K562 (cell line): ENCODE measurements at regions not wholly inside any gene's neighbourhood (a gene's known extent, or its start where the extent isn't known, plus 50 kb on each side); places are given as distances from the start of the nearest gene placed in this dataset.
A peak's percentile ranks its signal among the peaks of the same experiment; 100 is the strongest.

ENCODE experiments used
- CLOCK ChIP-seq: fragments of 250-450 bp; sonication (Bioruptor Pico); IDR thresholded peaks from 2 replicates; pipeline ENCODE4 v1.4.0; 2020; ENCODE audit warnings: mild to moderate bottlenecking, moderate library complexity, borderline replicate concordance
- ELF1 ChIP-seq: fragments of 200-800 bp; sonication (Bioruptor generic); IDR thresholded peaks from 2 replicates; pipeline ENCODE4 v1.6.1; 2016; ENCODE audit warnings: missing genetic modification characterization, missing compliant biosample characterization
- ETV6 ChIP-seq, 3 experiments: fragments of 150-350 bp in 1 of 3; sonication (generic) in 1 of 3; formaldehyde crosslinking in 1 of 3; IDR thresholded peaks; 2 replicates each; pipeline versions ENCODE4 v1.6.1 to v1.8.0; 2014 to 2022; ENCODE audit warnings: borderline replicate concordance in 2 of 3, low read depth in 2 of 3, antibody characterized with exemption in 1 of 3, low read length in 1 of 3, mild to moderate bottlenecking in 1 of 3, missing genetic modification reagents in 1 of 3
- HMG20A ChIP-seq: fragments of 450-650 bp; formaldehyde crosslinking; conservative IDR thresholded peaks from 2 replicates; pipeline ENCODE4 v1.4.0; 2020; ENCODE audit warnings: mild to moderate bottlenecking, mixed read lengths
- HOMEZ ChIP-seq: fragments of 250-450 bp; sonication (Bioruptor Pico); IDR thresholded peaks from 2 replicates; pipeline ENCODE4 v1.4.0; 2020; ENCODE audit warnings: mild to moderate bottlenecking, moderate library complexity
- MYBL2 ChIP-seq, 2 experiments: fragments of 450-650 bp in 1 of 2; sonication (generic) in 1 of 2; formaldehyde crosslinking in 1 of 2; IDR thresholded peaks; 2 replicates each; pipeline versions ENCODE4 v1.6.1 to v1.8.1; 2017 to 2022; ENCODE audit warnings: borderline replicate concordance in 1 of 2, inconsistent platforms in 1 of 2, low read depth in 1 of 2, mild to moderate bottlenecking in 1 of 2, missing genetic modification reagents in 1 of 2, moderate library complexity in 1 of 2
- NONO ChIP-seq, 2 experiments: fragments of 200-400 bp in 1 of 2; fragments of 450-650 bp in 1 of 2; formaldehyde crosslinking in 1 of 2; IDR thresholded peaks; 2 replicates each; pipeline ENCODE4 v1.6.1; 2017; ENCODE audit warnings: low read depth in 2 of 2, mild to moderate bottlenecking in 2 of 2, moderate library complexity in 2 of 2, low read length in 1 of 2
- RREB1 ChIP-seq: fragments of 250-450 bp; sonication (Bioruptor Pico); IDR thresholded peaks from 2 replicates; pipeline ENCODE4 v1.4.0; 2020
- SREBF1 ChIP-seq: fragments of 150-350 bp; IDR thresholded peaks from 2 replicates; pipeline ENCODE4 v1.6.1; 2014; ENCODE audit warnings: antibody characterized with exemption, low read depth, low read length, borderline replicate concordance
- ZNF274 ChIP-seq: IDR thresholded peaks from 2 replicates; pipeline ENCODE4 v1.6.1; 2011; ENCODE audit warnings: low read depth, mild to moderate bottlenecking, low read length, moderate library complexity, borderline replicate concordance
- ZNF507 ChIP-seq: conservative IDR thresholded peaks from 2 replicates; pipeline ENCODE4 v1.6.1; 2017; ENCODE audit warnings: missing genetic modification characterization, missing compliant biosample characterization
- ZNF583 ChIP-seq: fragments of 250-450 bp; sonication (Bioruptor Pico); IDR thresholded peaks from 2 replicates; pipeline ENCODE4 v1.4.0; 2020
- ZNF644 ChIP-seq: fragments of 200-800 bp; sonication (Bioruptor generic); IDR thresholded peaks from 2 replicates; pipeline ENCODE4 v1.6.1; 2016; ENCODE audit warnings: low read depth, missing genetic modification characterization, missing compliant biosample characterization
- ZNF707 ChIP-seq: fragments of 250-450 bp; sonication (Bioruptor Pico); conservative IDR thresholded peaks from 2 replicates; pipeline ENCODE4 v1.8.0; 2022; ENCODE audit warnings: inconsistent platforms, mild to moderate bottlenecking, moderate library complexity

GRCh38 chr21:45593162-45594022 is 50.1 kb upstream of the PCBP3 start (continued):
- TF ChIP-seq NONO (IDR thresholded peaks at IDR 0.05; ENCODE audit: low read depth in 2 of 2, low read length in 1 of 2), result no peak
- peak; percentile 77 for TF ChIP-seq ELF1 (tag)
- TF ChIP-seq ZNF583 (CRISPR knock-in tag), result no peak
- no peak for TF ChIP-seq ZNF507 (tag)
- no peak for TF ChIP-seq RREB1 (CRISPR knock-in tag)
- TF ChIP-seq SREBF1, result no peak
- no peak for TF ChIP-seq HMG20A
- no peak for TF ChIP-seq ZNF274
- no peak for TF ChIP-seq CLOCK (CRISPR knock-in tag)
- TF ChIP-seq ZNF644 (tag), result no peak
- no peak for TF ChIP-seq ETV6 (IDR thresholded peaks at IDR 0.05; ENCODE audit: borderline replicate concordance in 1 of 2, low read depth in 2 of 2, low read length in 1 of 2)
- TF ChIP-seq ETV6 (CRISPR knock-in tag; IDR thresholded peaks at IDR 0.05; ENCODE audit: borderline replicate concordance), result no peak
- TF ChIP-seq ZNF707 (CRISPR knock-in tag), result no peak
- no peak for TF ChIP-seq HOMEZ (CRISPR knock-in tag)
- no peak; the same call in 1 of the 2 replicates for TF ChIP-seq MYBL2 (IDR thresholded peaks at IDR 0.05; ENCODE audit: low read depth)
- TF ChIP-seq MYBL2 (CRISPR knock-in tag; IDR thresholded peaks at IDR 0.05; ENCODE audit: borderline replicate concordance), result no peak
